NCI-H226 (cell line): ENCODE measurements at regions not wholly inside any gene's neighbourhood (a gene's known extent, or its start where the extent isn't known, plus 50 kb on each side); places are given as distances from the start of the nearest gene placed in this dataset.
"Not testable (repeated sequence)": the region's sequence is repeated elsewhere in the genome, so short reads cannot be mapped to it uniquely, and the experiment has no call there.

Experiments used
- DNase-seq: peaks from one replicate; pipeline ENCODE4 v3.0.0-alpha.2; 2015

GRCh38 chr7:156050636-156051569, 238.6 kb upstream of the SHH start:
- no peak for DNase-seq

- no peak for DNase-seq
Observed at GRCh38 chr7:156049366-156049765, 237.1 kb upstream of the SHH start.

GRCh38 chr7:156046031-156046560, 233.8 kb upstream of the SHH start:
- DNase-seq = no peak

GRCh38 chr7:156043416-156044178, 231.3 kb upstream of the SHH start:
- DNase-seq = no peak

- no peak for DNase-seq
Observed at GRCh38 chr7:156041398-156041797, 229.1 kb upstream of the SHH start.

- no peak for DNase-seq
Observed at GRCh38 chr7:156039971-156040677, 227.9 kb upstream of the SHH start.

- no peak for DNase-seq
Observed at GRCh38 chr7:156039194-156039593, 226.9 kb upstream of the SHH start.

- no peak for DNase-seq
Observed at GRCh38 chr7:156038345-156038744, 226.1 kb upstream of the SHH start.

GRCh38 chr7:156036153-156036552, 223.9 kb upstream of the SHH start:
- DNase-seq = no peak

GRCh38 chr7:156035387-156035786, 223.1 kb upstream of the SHH start:
- not testable (repeated sequence) for DNase-seq

- DNase-seq = no peak
Observed at GRCh38 chr7:156034397-156034796, 222.1 kb upstream of the SHH start.

GRCh38 chr7:156032973-156033372, 220.7 kb upstream of the SHH start:
- DNase-seq = no peak

GRCh38 chr7:156031679-156032478, 219.6 kb upstream of the SHH start:
- no peak for DNase-seq

- no peak for DNase-seq
Observed at GRCh38 chr7:156029460-156030007, 217.3 kb upstream of the SHH start.

- DNase-seq = no peak
Observed at GRCh38 chr7:156028521-156028920, 216.3 kb upstream of the SHH start.

GRCh38 chr7:156027821-156028220, 215.6 kb upstream of the SHH start:
- DNase-seq = no peak

GRCh38 chr7:156026603-156027002, 214.3 kb upstream of the SHH start:
- no peak for DNase-seq

GRCh38 chr7:156026076-156026600, 213.9 kb upstream of the SHH start:
- no peak for DNase-seq

- no peak for DNase-seq
Observed at GRCh38 chr7:156025675-156026074, 213.4 kb upstream of the SHH start.

- DNase-seq = no peak
Observed at GRCh38 chr7:156024201-156024600, 211.9 kb upstream of the SHH start.
